ENCODE measurements at regions not wholly inside any gene's neighbourhood (a gene's known extent, or its start where the extent isn't known, plus 50 kb on each side); places are given as distances from the start of the nearest gene placed in this dataset.

GRCh38 chr22:48558606-48559402 is 1268.9 kb downstream of the BRD1 start:
- Histone ChIP-seq H3K4me3 (no peak overlapping the region), H3K36me3 (ENCODE audit: low read depth) (no peaks in the 10 kb centered on the region), H3K9ac (no peak overlapping the region), H3K4me2 (ENCODE audit: unreplicated experiment) (no peak overlapping the region), H2AFZ (no peak overlapping the region), H3K27ac (no peak overlapping the region), H3K9me3 (ENCODE audit: low read depth) (no peaks in the 10 kb centered on the region), H3K79me2 (ENCODE audit: insufficient read depth) (no peaks in the 10 kb centered on the region), H3F3A (ENCODE audit: insufficient read depth) (no peaks in the 10 kb centered on the region), H3K27me3 (replicated peaks; ENCODE audit: insufficient read depth) (no peaks in the 10 kb centered on the region), H3K4me1 (ENCODE audit: insufficient read depth) (no peaks in the 10 kb centered on the region), H4K20me1 (ENCODE audit: insufficient read depth) (no peaks in the 10 kb centered on the region), H3K9me2 (ENCODE audit: insufficient read depth) (no peaks in the 10 kb centered on the region)
- no peak for DNase-seq
- WGBS, 2 experiments (ENCODE audit: low coverage in 1 of 2, low lambda C conversion rate in 2 of 2, missing lambda C conversion rate in 2 of 2), result 67 to 70% methylated on average over 24 to 25 of the region's 25 CpGs
- TF ChIP-seq EZH2phosphoT487 (IDR thresholded peaks at IDR 0.05; ENCODE audit: insufficient read depth, low read depth), result no peak
- no peak for TF ChIP-seq EZH2 (IDR thresholded peaks at IDR 0.05; ENCODE audit: insufficient read depth, poor library complexity, severe bottlenecking)
- in situ Hi-C loops (cut with MboI), result no loop called here

- no peak for DNase-seq
- no peak for TF ChIP-seq EZH2 (IDR thresholded peaks at IDR 0.05; ENCODE audit: insufficient read depth, poor library complexity, severe bottlenecking)
- Histone ChIP-seq H3K27ac (no peak overlapping the region), H3K4me3 (no peak overlapping the region), H3K9me2 (ENCODE audit: insufficient read depth) (no peaks in the 10 kb centered on the region), H3K4me2 (ENCODE audit: unreplicated experiment) (no peak overlapping the region), H3K79me2 (ENCODE audit: insufficient read depth) (no peaks in the 10 kb centered on the region), H3K36me3 (ENCODE audit: low read depth) (no peaks in the 10 kb centered on the region), H3K27me3 (replicated peaks; ENCODE audit: insufficient read depth) (no peaks in the 10 kb centered on the region), H3K4me1 (ENCODE audit: insufficient read depth) (no peaks in the 10 kb centered on the region), H3F3A (ENCODE audit: insufficient read depth) (no peaks in the 10 kb centered on the region), H3K9ac (no peak overlapping the region), H4K20me1 (ENCODE audit: insufficient read depth) (no peaks in the 10 kb centered on the region), H3K9me3 (ENCODE audit: low read depth) (no peaks in the 10 kb centered on the region), H2AFZ (no peak overlapping the region)
- 79 to 81% methylated on average over 12 of the region's 12 CpGs for WGBS, 2 experiments (ENCODE audit: low coverage in 1 of 2, low lambda C conversion rate in 2 of 2, missing lambda C conversion rate in 2 of 2)
- in situ Hi-C loops (cut with MboI), result no loop called here
Observed at GRCh38 chr22:48558016-48558415, 1269.7 kb downstream of the BRD1 start.

GRCh38 chr22:48557473-48557872 is 1270.2 kb downstream of the BRD1 start:
- 69 to 71% methylated on average over 9 to 11 of the region's 11 CpGs for WGBS, 2 experiments (ENCODE audit: low coverage in 1 of 2, low lambda C conversion rate in 2 of 2, missing lambda C conversion rate in 2 of 2)
- Histone ChIP-seq H3K27me3 (replicated peaks; ENCODE audit: insufficient read depth) (no peaks in the 10 kb centered on the region), H3K36me3 (ENCODE audit: low read depth) (no peaks in the 10 kb centered on the region), H3K4me2 (ENCODE audit: unreplicated experiment) (no peak overlapping the region), H3K27ac (no peak overlapping the region), H2AFZ (no peak overlapping the region), H3K9me3 (ENCODE audit: low read depth) (no peaks in the 10 kb centered on the region), H4K20me1 (ENCODE audit: insufficient read depth) (no peaks in the 10 kb centered on the region), H3K4me3 (no peak overlapping the region), H3K9ac (no peak overlapping the region), H3F3A (ENCODE audit: insufficient read depth) (no peaks in the 10 kb centered on the region), H3K79me2 (ENCODE audit: insufficient read depth) (no peaks in the 10 kb centered on the region), H3K9me2 (ENCODE audit: insufficient read depth) (no peaks in the 10 kb centered on the region), H3K4me1 (ENCODE audit: insufficient read depth) (no peaks in the 10 kb centered on the region)
- in situ Hi-C loops (cut with MboI), result no loop called here
- TF ChIP-seq EZH2phosphoT487 (IDR thresholded peaks at IDR 0.05; ENCODE audit: insufficient read depth, low read depth) (no peak), EZH2 (IDR thresholded peaks at IDR 0.05; ENCODE audit: insufficient read depth, poor library complexity, severe bottlenecking) (no peak)
- DNase-seq, result no peak

GRCh38 chr22:48556751-48557150 is 1270.9 kb downstream of the BRD1 start:
- Histone ChIP-seq H3K4me2 (ENCODE audit: unreplicated experiment) (no peak overlapping the region), H3K79me2 (ENCODE audit: insufficient read depth) (no peaks in the 10 kb centered on the region), H3K27ac (no peak overlapping the region), H3K4me3 (no peak overlapping the region), H4K20me1 (ENCODE audit: insufficient read depth) (no peaks in the 10 kb centered on the region), H3K27me3 (replicated peaks; ENCODE audit: insufficient read depth) (no peaks in the 10 kb centered on the region), H3K9me2 (ENCODE audit: insufficient read depth) (no peaks in the 10 kb centered on the region), H2AFZ (no peak overlapping the region), H3F3A (ENCODE audit: insufficient read depth) (no peaks in the 10 kb centered on the region), H3K36me3 (ENCODE audit: low read depth) (no peaks in the 10 kb centered on the region), H3K9ac (no peak overlapping the region), H3K9me3 (ENCODE audit: low read depth) (no peaks in the 10 kb centered on the region), H3K4me1 (ENCODE audit: insufficient read depth) (no peaks in the 10 kb centered on the region)
- DNase-seq, result no peak
- 61 to 71% methylated on average over 11 to 12 of the region's 12 CpGs for WGBS, 2 experiments (ENCODE audit: low coverage in 1 of 2, low lambda C conversion rate in 2 of 2, missing lambda C conversion rate in 2 of 2)
- TF ChIP-seq EZH2 (IDR thresholded peaks at IDR 0.05; ENCODE audit: insufficient read depth, poor library complexity, severe bottlenecking) (no peak), EZH2phosphoT487 (IDR thresholded peaks at IDR 0.05; ENCODE audit: insufficient read depth, low read depth) (no peak)
- in situ Hi-C loops (cut with MboI), result no loop called here
